ENCODE measurements at regions not wholly inside any gene's neighbourhood (a gene's known extent, or its start where the extent isn't known, plus 50 kb on each side); places are given as distances from the start of the nearest gene placed in this dataset.

DNA sequence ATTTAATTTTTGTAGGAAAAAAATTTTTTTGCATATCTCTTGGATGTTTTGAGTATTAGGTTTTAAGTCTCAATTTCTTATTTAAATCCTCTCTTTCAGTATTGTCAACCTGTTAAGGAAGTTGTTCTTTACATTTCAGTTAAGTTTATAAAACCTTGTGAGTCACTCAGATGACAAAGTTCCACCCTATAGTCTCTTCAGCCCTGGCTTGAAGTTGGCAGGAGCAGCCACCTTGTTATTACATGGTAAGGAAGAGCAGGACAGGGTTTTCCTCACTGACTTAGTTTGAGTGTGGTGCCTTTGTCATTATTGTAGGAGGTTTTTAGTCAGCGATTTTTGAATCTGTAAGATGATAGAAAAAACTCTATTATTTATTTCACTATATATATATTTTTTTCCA, 2143.9 kb downstream of the MRPL39 start:
- no peaks in the 10 kb centered on the region for H3K27me3 ChIP-seq (ENCODE audit: control insufficient read depth, insufficient read depth, low read length)
- H3K4me3 ChIP-seq (ENCODE audit: insufficient read depth, low read depth, low read length) = no peak overlapping the region
- H2AK9ac ChIP-seq (replicated peaks; ENCODE audit: low read depth, low read length, poor library complexity) = no peak overlapping the region
- no peaks in the 10 kb centered on the region for H3K4me1 ChIP-seq (ENCODE audit: control insufficient read depth, insufficient read depth, low read length)
- no peak overlapping the region for H2BK5ac ChIP-seq (ENCODE audit: low read depth, low read length, poor library complexity, severe bottlenecking)
- no TSS peak for BruUV-seq (replicated peaks)
- in situ Hi-C loops (cut with MboI; ENCODE audit: low sequenced_read_pairs) (no loop called here), intact Hi-C loops (cut with micrococcal nuclease) (no loop called here), dilution Hi-C loops (cut with HindIII; ENCODE audit: low sequenced_read_pairs, unreplicated experiment) (no loop called here)
- CTCF ChIA-PET = no interaction called here
- H3K4me2 ChIP-seq (ENCODE audit: low read depth, low read length) = no peak overlapping the region
- H2BK20ac ChIP-seq (ENCODE audit: low read depth, low read length) = no peak overlapping the region
- H3K18ac ChIP-seq (ENCODE audit: low read depth, low read length) = no peak overlapping the region
- H3K4ac ChIP-seq (ENCODE audit: low read depth, low read length) = no peak overlapping the region
- no peak for TF ChIP-seq ELK1 (IDR thresholded peaks at IDR 0.05; ENCODE audit: borderline replicate concordance, low read depth, low read length)
- TF ChIP-seq MAFK (IDR thresholded peaks at IDR 0.05; ENCODE audit: low read depth, low read length) = no peak
- TF ChIP-seq SMC3 (IDR thresholded peaks at IDR 0.05; ENCODE audit: low read depth, low read length) = no peak
- TF ChIP-seq, protein P1, sequence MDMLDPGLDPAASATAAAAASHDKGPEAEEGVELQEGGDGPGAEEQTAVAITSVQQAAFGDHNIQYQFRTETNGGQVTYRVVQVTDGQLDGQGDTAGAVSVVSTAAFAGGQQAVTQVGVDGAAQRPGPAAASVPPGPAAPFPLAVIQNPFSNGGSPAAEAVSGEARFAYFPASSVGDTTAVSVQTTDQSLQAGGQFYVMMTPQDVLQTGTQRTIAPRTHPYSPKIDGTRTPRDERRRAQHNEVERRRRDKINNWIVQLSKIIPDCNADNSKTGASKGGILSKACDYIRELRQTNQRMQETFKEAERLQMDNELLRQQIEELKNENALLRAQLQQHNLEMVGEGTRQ (IDR thresholded peaks at IDR 0.05; ENCODE audit: low read depth, low read length) = no peak
- TF ChIP-seq MAZ (IDR thresholded peaks at IDR 0.05; ENCODE audit: borderline replicate concordance, low read depth, low read length) = no peak
- no peak for TF ChIP-seq CEBPB (IDR thresholded peaks at IDR 0.05; ENCODE audit: low read depth, low read length)
- no peak for TF ChIP-seq NFE2L2 (IDR thresholded peaks at IDR 0.05; ENCODE audit: low read depth, low read length)
- no peak for TF ChIP-seq RFX5 (IDR thresholded peaks at IDR 0.05; ENCODE audit: low read depth, low read length)
- TF ChIP-seq CTCF (conservative IDR thresholded peaks at IDR 0.05; ENCODE audit: low read depth, low read length) = no peak
- no peak for TF ChIP-seq CHD1 (IDR thresholded peaks at IDR 0.05; ENCODE audit: low read depth, low read length)
- no peak for TF ChIP-seq BHLHE40 (IDR thresholded peaks at IDR 0.05; ENCODE audit: low read depth, low read length)
- TF ChIP-seq MXI1 (IDR thresholded peaks at IDR 0.05; ENCODE audit: borderline replicate concordance, low read depth, low read length) = no peak
- TF ChIP-seq RCOR1 (IDR thresholded peaks at IDR 0.05; ENCODE audit: insufficient replicate concordance, low read length) = no peak
- TF ChIP-seq FOS (IDR thresholded peaks at IDR 0.05; ENCODE audit: low read depth, low read length) = no peak
- TF ChIP-seq RAD21 (IDR thresholded peaks at IDR 0.05; ENCODE audit: low read length) = no peak
- H4K5ac ChIP-seq (ENCODE audit: low read depth, low read length) = no peak overlapping the region
- no peak overlapping the region for H2BK120ac ChIP-seq (ENCODE audit: low read depth, low read length)
- no peak overlapping the region for H3K23ac ChIP-seq (ENCODE audit: low read depth, low read length)
- POLR2A ChIA-PET (ENCODE audit: unreplicated experiment) = no interaction called here
- no peaks in the 10 kb centered on the region for H3K79me1 ChIP-seq (ENCODE audit: low read depth in 1 of 2, low read length in 2 of 2)
- H3K9ac ChIP-seq (ENCODE audit: low read depth, low read length) = no peak overlapping the region
- ATAC-seq (ENCODE audit: low read depth) (no peak), DNase-seq (no peak)
- no peak overlapping the region for H4K8ac ChIP-seq (ENCODE audit: low read depth in 2 of 2, low read length in 2 of 2)
- WGBS, 2 experiments (ENCODE audit: extremely low coverage in 2 of 2, insufficient read length in 1 of 2) = no CpG with 5 or more reads among the region's 1 CpG
- H3K9me3 ChIP-seq (ENCODE audit: control insufficient read depth, insufficient read depth, low read length) = peaks cover 6% of the 10 kb centered on the region
- no peaks in the 10 kb centered on the region for H3K9me1 ChIP-seq (ENCODE audit: insufficient read depth, low read length)
- H3K36me3 ChIP-seq (ENCODE audit: control insufficient read depth, insufficient read depth, low read length) = no peaks in the 10 kb centered on the region
- H3K27ac ChIP-seq (ENCODE audit: insufficient read depth, low read length) = no peak overlapping the region
- no peak overlapping the region for H2BK15ac ChIP-seq (ENCODE audit: low read depth, low read length)
- H3K14ac ChIP-seq (replicated peaks; ENCODE audit: low read depth, low read length) = no peak overlapping the region
- H3K56ac ChIP-seq (ENCODE audit: extremely low read depth, insufficient read depth, low read length) = no peak overlapping the region
- H2AFZ ChIP-seq (replicated peaks; ENCODE audit: low read length, poor library complexity) = no peak overlapping the region
- no peak overlapping the region for H2AK5ac ChIP-seq (ENCODE audit: low read depth, low read length)
- H4K91ac ChIP-seq (ENCODE audit: insufficient read depth, low read depth, low read length) = no peak overlapping the region
- H4K20me1 ChIP-seq (ENCODE audit: insufficient read depth, low read length) = no peaks in the 10 kb centered on the region

All from IMR-90 (cell line).